Endometrial microvascular endothelial cells (primary cell): ENCODE measurements at regions not wholly inside any gene's neighbourhood (a gene's known extent, or its start where the extent isn't known, plus 50 kb on each side); places are given as distances from the start of the nearest gene placed in this dataset.

ENCODE experiments used
- in situ Hi-C: cut with HindIII; loops from 2 replicates; pipeline ENCODE4 v1.10.0; 2017; ENCODE audit warnings: low sequenced_read_pairs, low pct_unique_long_range_greater_than_20kb; ENCODE audit errors: inconsistent ontology term

DNA sequence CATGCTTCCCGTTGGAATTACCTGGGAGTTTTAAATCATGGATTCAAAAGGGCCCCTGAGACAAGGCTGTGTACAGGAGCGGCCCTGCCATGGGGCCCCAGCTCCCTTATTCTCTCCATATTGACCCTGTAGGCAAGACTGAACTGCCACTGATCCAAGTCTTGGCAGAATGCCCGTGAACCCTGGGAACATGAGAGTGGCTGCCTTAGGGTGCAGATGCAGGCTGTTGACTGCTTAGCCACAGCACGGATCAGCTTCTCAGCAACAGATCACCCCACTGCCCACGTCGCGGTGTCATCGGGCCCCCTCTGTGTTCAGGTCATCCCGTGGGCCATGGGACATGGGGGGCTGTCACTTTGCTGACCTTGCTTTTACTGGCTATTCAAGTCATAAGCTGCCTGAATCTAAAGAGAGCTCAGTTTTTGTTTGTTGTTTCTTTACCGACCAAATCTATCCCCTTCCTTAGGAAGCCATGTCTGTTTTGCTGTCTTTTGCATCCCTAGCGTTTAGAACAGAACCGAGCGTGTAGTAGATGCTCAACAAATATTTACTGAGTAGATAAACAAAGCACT lies 83.4 kb downstream of the MATN1 start:
- in situ Hi-C loops = no loop called here

DNA sequence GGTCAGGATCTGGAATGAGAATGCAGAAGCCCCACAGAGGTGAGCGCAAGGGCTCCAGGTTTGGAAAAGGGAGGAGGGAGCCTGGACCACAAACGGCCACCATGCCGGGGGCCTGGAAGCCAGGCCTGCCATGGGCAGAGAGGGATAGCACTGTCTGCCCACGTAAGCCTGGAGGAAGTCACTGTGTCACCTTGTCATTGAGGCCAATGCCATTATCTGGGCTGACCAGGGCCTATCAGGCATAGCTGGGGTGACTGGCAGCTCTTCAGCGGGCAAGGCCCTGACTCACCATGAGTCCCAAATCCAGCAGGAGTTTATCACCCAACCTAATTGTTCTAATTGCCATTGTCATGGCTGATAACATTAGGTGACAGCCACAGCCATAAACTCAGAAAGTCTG lies 84.6 kb downstream of the MATN1 start:
- in situ Hi-C loops = no loop called here

DNA sequence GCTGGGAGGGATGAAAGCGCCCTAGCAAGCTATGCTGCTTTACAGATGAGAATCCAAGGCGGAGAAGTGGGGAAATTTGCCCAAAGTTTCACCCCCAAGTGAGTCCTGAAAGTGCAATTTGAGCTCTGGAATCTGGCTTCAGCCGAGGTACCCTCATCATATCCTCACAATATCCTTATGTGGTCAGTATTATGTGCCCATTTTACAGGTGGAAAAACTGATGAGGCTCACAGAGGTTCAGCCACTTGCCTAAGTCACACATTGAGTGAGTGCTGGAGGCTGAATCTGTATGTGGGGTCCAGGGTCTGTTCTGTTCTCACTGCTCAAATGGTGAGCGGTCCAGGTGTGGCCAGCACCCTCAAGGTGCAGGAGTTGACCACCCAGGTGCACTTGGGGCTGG lies 85.3 kb downstream of the MATN1 start:
- in situ Hi-C loops = no loop called here

DNA sequence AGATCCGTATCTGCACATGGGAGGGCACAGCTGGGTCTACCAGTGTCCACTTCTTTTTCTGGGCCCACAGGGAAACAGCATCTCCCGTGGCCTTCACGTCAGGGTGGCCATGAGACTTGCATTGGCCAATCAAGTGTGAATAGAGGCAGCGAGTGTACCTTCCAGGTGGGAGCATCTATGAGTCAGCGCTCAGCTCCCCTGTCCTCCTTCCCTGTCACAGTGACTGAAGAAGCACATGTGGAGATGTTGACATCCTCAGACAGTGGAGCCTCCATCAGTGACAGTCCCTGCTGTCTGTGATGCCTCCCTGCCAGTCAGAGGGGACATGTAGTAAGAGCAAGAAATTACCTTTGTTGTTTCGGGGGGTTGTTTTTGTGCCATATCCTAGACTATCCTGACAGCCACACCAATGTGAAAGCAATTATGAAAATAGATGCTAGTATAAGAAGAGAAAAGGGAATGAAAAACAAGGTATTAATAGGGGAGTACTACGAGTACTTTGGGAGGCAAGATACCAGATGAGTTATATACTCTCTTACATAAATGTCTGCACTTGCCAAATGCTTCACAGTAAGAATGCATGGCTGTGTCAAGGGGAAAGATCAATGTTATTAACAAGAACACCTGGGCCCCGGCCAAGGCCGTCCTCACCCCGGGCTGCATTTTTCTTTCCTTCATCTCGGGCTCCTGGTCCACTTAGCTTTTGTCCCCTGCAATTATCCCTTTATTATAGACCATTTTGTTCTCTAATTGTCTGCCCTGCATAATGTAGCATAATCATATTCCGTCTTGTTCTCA lies 86.0 kb downstream of the MATN1 start:
- in situ Hi-C loops = no loop called here

DNA sequence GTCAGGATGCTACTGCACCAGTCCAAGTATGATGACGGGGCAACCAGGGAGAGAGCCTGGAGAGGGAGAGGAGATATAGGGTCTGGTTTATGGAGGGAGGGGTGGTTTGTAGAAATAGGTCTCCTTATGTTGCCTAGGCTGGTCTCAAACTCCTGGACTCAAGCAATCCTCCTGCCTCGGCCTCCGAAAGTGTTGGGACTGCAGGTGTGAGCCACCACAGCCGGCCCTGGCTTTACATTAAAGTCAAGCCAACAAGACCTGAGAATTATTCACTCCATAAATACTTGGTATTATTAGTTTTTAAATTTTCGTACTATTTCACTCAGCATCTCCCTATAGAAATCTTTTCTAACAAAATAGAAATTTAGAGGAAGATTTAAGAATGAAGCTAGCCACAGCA lies 86.8 kb downstream of the MATN1 start:
- in situ Hi-C loops = no loop called here

DNA sequence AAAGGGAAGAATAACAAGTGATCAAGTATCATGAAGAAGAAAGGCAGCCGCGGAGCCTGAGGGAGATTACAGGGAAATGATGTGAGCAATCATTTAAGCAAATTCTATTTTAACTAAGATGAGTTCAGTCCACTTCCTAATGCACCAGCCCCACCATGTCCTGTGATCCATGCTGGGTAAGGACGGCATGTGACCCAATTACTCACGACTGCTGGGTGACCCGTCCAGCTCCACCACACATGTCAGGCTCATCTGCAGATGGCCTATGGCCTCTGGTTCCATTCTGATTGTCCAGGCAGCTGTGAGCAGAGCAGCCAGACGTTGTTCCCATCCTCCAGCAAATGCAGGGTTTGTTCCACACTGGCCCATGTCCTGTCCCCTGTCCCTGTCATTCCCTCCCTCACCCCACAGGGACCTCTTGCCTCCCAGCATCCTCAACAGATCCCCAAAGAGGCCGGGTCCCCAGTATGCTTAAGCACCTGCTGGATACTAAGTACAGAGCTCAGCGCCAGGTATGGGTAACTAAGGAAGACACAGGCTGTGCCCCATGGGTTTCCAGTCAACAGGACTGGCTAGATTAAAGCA lies 87.9 kb downstream of the MATN1 start:
- in situ Hi-C loops = no loop called here

DNA sequence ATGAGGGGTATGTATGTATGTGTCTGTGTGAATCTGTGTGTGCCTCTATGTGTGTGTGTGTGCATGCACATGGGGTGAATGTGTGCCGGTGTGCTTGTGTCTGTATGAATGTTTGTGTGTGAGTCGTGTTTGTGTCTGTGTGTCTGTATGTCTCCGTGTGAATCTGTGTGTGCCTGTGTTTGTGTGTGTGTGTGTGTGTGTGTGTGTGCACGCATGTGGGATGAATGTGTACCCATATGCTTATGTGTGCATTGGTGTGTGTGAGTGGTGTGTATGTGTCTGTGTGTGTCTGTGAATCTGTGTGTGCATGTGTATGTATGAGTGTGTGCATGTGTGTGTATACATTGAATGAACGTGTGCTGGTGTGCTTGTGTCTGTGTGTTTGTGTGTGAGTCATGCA lies 88.9 kb downstream of the MATN1 start:
- in situ Hi-C loops = no loop called here

DNA sequence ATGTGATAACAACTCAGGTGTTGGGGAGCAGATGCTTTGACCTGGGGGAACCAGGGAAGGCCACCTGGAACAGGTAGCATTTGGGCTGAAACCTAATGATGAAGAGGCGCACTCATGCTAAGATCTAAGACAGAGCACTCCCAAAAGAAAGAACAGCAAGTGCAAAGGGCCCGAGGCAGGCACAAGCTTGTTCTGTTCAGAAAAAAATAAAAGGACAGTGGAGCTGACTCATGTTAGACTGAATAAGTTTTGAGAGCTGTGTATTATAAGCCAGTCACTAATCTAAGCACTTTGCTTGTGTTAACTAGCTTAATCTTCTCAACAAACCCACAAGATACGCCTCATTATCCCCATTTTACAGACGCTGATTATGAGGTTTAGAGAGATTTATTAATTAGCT lies 90.1 kb downstream of the MATN1 start:
- in situ Hi-C loops = no loop called here

DNA sequence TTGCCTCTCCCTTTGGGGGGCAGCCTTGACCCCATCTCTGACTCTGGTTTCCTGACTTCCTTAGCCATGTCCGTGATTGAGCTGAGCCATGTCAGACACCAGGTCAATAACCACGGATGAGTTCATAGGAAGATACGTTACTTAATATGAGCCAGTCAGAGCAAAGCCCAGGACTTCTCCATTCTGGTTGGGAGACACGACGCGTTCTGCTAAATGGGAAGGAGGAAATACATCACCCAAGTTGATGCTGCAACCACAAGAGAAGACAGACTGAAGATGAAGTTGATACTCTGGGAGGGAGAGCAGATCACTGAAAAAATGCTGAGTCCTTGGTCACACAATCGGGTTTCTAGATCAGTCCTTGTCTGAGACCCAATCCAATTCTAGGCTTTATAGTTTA lies 90.9 kb downstream of the MATN1 start:
- in situ Hi-C loops = no loop called here

DNA sequence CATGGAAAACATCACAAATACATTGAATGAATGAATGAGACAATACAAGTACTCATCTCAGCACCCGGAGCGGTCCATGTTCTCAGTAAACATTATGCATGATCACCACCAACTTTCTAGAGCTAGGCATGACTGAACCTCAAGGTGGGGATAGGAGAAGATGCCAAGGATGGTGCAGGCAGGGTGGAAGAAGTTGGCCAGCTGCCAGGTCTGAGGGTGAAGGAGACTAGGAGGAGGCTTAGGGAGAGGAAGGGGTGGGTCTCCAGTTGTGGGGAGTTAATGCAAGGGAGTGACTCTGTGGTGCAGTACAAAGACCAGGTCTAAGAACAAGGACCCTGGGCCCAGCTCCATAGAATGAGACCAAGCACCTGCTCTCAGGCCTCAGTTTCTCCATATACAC lies 91.7 kb downstream of the MATN1 start:
- in situ Hi-C loops = no loop called here

DNA sequence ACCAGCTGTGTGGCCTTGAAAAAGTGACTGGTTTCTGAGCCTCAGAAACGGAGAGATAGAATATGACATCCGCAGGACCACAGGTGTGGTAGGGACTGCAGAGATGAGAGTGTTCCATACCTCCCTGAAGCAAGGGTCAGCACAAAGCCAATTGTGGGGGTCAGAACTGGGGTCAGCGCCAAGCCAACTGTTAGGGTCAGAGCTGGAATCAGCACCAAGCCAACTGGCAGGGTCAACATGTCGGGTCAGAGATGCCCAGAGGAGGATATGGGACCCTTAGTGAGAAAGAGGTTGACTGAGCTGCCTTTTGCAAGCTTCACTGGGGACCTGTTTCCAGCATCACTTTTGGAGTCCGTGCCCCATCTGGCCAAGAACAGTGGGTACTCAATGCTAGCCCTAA lies 93.9 kb downstream of the MATN1 start:
- in situ Hi-C loops = no loop called here

DNA sequence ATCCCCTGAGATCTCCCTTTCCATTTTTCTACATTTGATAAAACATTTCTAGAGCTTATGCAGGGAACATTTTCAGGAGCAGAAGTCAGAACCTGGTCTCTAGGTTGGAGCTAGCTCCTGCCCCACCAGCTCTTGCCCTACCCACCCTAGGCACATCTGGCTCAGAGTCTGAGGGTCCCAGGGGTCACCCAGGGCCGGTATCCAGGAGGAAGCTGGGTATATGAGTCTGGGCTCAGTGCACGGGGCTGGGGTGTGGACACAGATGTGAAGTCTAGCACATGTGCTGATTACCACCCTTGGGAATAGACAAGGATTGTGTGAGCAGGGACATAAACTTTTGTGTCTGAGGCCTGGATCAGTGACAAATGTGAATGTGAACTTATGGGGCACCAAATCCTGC lies 95.4 kb downstream of the MATN1 start:
- in situ Hi-C loops = no loop called here

DNA sequence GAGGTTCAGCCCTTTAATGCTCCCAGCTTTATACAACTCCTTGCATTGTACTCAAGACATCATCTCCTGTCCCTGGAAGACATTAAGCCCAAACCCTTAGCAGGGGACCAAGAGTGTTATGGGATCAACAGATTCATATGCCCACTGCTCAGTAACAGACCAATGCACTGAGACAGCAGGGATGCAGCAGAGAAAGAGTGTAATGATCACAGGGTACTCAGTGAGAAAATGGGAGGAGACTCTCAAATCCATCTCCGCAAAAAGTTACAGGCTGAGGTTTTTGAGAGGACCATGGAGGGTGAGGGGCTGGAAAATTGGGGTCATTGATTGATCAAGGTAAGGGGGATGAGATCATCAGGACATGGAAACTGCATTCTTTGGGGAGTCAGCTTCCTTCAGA lies 96.2 kb downstream of the MATN1 start:
- in situ Hi-C loops = no loop called here

DNA sequence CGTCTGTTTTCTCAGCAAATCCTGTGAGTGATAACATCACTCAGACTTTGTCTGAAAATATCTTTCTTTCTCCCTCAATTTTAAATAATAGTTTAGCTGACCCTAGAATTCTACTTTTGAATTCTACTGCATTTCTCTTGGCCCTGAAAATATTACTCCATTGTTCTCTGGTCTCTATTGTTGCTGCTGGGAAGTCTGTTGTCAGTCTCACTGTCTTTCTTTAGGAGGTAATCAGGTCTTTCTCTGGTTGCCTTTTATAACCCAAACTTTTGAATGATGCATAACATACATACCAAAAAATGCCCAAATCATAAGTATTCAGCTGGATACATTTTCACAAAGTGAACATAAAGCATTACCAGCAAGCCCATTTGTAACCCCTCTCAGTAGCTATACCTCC lies 100.0 kb downstream of the MATN1 start:
- in situ Hi-C loops = no loop called here

DNA sequence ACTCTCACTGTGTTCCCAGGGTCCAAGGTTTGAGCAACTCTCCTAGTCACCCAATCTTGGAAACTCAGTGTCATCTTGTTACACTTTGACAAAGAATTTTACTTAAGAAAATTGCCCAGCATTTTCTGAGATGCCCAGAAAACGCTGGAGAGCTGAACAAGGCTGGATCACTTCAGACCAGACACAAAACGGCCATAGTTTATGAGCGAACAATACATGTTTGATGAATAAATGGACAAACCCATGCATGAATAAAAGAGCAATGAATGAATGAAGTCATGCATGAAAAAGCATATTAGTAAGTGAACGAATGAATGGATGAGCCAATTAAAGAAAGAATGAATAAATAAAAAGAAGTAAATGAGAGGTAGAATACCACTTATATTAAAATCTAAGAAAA lies 103.8 kb downstream of the MATN1 start:
- in situ Hi-C loops = no loop called here

DNA sequence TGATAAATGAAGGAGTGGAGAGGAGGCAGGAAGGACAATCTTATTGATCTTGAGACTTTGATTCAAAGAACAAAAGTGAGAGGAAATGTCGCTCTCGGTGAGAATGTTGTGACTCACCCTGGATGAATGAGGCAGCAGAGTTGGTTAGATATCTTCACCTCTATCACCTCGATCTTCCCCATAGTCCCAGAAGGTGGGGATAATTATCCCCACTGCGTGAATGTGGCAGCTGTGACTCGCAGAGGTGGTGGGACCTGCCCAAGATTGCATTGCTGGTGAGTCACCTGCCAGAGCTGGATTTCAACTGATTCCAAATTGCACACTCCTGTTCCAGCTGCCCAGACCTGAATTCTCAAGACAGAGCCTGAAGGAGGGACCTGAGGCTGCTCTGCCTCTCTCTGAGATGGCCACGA lies 105.0 kb downstream of the MATN1 start:
- in situ Hi-C loops = no loop called here

DNA sequence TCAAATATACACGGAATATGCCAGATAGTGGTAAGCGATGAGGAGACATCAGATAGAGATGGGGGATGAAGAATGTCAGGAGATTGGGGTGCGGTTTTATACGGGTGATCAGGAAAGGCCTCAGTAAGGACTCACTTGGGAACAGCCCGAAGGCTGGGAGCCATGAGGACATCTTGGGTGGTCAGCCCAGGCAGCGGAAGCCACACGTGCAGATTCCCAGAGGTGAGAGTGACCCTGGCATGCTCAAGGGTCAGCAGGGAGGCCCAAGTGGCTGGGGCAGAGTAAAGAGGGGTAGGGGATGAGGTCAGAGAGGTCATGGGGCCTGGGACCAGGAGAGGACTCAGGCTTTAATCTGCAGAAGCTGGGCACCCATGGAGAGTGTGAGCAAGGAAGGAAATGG lies 106.6 kb downstream of the MATN1 start:
- in situ Hi-C loops = no loop called here

DNA sequence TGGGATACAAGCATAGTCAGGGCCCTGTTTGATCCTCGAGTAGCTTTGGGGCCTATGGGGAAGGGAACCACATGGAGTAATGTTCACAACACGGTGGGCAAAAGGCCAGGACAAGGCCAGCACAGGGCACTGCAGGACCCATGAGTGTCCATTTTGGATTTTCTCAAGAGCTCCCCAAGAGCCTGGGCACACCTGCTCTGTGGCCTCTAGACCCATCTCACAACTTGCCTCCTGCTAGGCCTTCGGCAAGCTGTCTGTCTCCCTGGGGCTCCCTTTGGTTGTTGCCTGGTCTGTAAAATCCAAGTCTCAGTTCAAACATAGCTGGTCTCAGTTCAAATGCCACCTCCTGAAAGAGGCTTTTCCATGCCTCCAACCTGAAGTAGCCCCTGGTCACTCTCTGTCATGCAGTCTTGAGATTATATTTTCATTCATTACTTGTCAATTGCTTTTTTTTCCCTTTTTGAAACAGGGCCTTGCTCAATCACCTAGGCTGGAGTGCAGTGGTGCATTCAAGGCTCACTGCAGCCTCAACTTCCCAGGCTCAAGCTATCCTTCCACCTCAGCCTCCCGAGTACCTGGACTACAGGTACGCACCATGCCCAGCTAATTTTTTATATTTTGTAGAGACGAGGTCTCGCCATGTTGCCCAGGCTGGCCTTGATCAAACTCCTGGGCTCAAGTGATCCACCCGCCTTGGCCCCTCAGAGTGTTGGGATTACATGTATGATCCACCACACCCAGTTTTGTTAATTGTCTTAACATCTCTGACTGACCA lies 107.4 kb downstream of the MATN1 start:
- in situ Hi-C loops = no loop called here

DNA sequence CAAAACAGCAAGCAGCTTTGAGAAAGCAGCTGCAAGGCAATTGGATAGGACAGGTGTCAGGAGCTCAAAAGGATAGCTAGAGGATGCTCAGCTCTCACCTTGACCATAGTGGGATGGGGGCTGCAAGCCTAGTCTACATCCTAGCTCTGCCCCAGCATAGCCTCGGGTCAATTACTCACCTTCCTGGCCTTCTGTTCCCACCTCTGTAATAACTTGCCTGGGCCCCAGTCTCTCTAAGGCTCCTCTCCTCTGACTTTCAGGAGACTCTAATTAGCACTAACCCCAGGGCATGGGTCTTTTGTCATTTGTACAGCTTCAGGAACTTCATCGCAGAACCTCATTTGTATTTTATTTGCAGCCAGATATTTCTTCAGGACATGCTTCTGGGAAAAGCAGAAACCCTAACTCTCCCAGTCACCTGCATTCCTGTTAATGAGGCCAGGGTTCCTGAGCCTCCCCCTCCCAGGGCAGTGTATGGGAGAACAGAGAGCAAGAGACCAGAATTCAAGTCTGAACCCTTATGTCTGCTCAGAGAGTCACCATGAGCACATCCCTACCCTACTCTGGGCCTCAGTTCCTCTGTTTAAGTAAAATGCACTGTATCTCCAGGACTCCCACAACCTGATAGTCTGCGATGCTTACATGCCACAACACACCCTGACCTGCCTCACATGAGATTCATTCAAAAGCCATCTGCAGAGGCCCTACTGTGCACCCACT lies 108.1 kb downstream of the MATN1 start:
- in situ Hi-C loops = no loop called here
